Activated CD4-positive, alpha-beta memory T cell treated with anti-CD3 and anti-CD28 coated beads for 36 hours (primary cell): ENCODE measurements at regions not wholly inside any gene's neighbourhood (a gene's known extent, or its start where the extent isn't known, plus 50 kb on each side); places are given as distances from the start of the nearest gene placed in this dataset.

ENCODE experiments used
- CTCF ChIA-PET: fragments of 350-600 bp; sonication (Branson Sonifier 250); formaldehyde crosslinking; loops from one replicate; lab custom pipeline; 2021; ENCODE audit warnings: antibody characterized with exemption, inconsistent platforms; lab: Charles Lee
- POLR2A ChIA-PET: fragments of 350-600 bp; sonication (Branson Sonifier 250); formaldehyde crosslinking; loops from one replicate; lab custom pipeline; 2021; ENCODE audit warnings: antibody characterized with exemption; lab: Charles Lee
- DNase-seq: peaks from one replicate; pipeline ENCODE4 v3.0.0-alpha.2; 2020
- H3K27ac Mint-ChIP-seq: one replicate; pipeline ENCODE4 v1.8.0; 2021; ENCODE audit warnings: mixed read lengths
- H3K27me3 Mint-ChIP-seq: one replicate; pipeline ENCODE4 v1.8.0; 2021; ENCODE audit warnings: mixed read lengths
- H3K36me3 Mint-ChIP-seq: one replicate; pipeline ENCODE4 v1.8.0; 2021; ENCODE audit warnings: mixed read lengths
- H3K4me1 Mint-ChIP-seq: one replicate; pipeline ENCODE4 v1.8.0; 2021; ENCODE audit warnings: low read depth, mixed read lengths
- H3K4me3 Mint-ChIP-seq: one replicate; pipeline ENCODE4 v1.8.0; 2021; ENCODE audit warnings: mild to moderate bottlenecking, mixed read lengths
- H3K9me3 Mint-ChIP-seq: one replicate; pipeline ENCODE4 v1.8.0; 2021; ENCODE audit warnings: mixed read lengths
- intact Hi-C: fragments of 100-400 bp; cut with micrococcal nuclease; formaldehyde crosslinking; loops from one replicate; pipeline ENCODE4 v1.15.1; 2023

DNA sequence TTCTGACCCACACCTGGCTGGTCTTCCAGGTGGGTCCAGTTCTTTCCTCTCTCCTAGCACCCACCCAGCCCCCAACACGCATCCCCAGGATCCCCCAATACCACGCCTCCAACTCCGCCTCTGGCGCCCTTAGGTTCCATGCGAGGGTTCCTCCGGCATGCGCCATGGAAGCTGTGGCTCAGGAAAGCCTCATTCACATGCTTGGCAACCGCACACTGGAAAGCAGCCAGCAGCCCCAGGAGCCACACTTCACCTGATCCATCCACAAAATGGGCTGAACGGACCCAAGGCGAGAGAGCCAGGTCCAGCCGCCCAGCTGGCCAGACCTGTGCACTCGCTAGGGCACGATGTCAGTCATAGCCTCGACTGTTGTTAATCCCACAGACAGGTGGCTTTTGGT is 161.2 kb downstream of the PSMG1 start:
- H3K9me3 Mint-ChIP-seq, result peaks cover 13% of the 10 kb centered on the region
- H3K4me3 Mint-ChIP-seq, result no peak overlapping the region
- DNase-seq, result no peak
- CTCF ChIA-PET, result no interaction called here
- no peaks in the 10 kb centered on the region for H3K36me3 Mint-ChIP-seq
- POLR2A ChIA-PET, result no interaction called here
- no peaks in the 10 kb centered on the region for H3K4me1 Mint-ChIP-seq
- no peak overlapping the region for H3K27ac Mint-ChIP-seq
- H3K27me3 Mint-ChIP-seq, result peaks cover 2% of the 10 kb centered on the region
- intact Hi-C loops, result no loop called here

DNA sequence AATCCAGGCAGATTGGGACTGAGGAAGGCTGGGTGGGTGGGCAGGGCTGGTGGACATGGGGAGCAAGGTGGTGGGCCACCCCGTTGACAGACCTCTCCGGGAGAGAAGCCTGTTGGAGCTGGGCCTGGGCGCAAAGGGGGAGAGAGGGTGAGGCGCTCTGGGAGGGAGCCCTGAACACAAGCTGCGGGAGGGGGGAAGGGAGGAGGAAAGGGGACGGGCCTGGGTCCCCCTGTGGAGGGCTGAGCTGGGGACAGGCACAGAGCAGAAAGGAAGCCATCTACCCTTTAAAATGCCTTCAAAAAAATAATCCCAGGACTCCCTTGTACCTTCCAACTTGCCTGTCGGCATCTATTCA is 161.8 kb downstream of the PSMG1 start:
- no peak overlapping the region for H3K27ac Mint-ChIP-seq
- H3K36me3 Mint-ChIP-seq, result no peaks in the 10 kb centered on the region
- ChIA-PET CTCF (no interaction called here), POLR2A (no interaction called here)
- peaks cover 13% of the 10 kb centered on the region for H3K9me3 Mint-ChIP-seq
- H3K27me3 Mint-ChIP-seq, result peaks cover 2% of the 10 kb centered on the region
- H3K4me3 Mint-ChIP-seq, result no peak overlapping the region
- intact Hi-C loops, result no loop called here
- no peaks in the 10 kb centered on the region for H3K4me1 Mint-ChIP-seq
- DNase-seq, result no peak

DNA sequence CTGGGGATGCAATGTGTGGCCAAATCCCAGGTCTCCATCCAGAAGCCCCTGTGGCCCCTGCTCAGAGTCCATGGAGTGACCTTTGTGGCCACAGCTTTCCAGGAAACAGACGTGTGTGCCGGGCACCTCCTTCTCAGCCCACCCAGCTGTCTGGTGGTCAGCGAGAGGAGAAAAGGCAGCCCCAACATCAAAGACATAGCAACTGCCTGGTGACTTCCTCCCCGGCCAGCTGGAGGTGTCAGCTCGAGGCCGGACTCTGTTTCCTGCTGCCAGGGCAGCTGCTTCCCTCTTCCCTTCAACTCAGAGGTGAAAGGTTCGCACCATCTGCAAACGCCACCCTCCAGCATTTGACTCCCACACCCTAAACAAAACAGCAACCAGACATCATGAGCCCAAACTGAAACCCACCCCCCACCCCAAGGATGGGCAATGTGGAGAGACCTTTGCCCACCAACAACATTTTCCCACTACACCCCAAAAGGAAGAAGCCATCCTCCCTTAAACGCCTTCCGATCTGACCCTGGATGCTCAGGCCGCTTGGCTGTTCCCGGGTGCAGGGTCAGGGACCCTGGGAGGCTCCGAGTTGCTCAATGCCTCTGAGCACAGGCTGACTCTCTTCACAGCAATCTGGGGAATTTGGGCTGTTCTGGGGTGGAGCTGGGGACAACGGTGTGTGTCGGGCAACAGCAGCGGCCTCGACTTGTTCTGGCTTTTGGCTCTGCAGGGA is 162.3 kb downstream of the PSMG1 start:
- no peak for DNase-seq
- Mint-ChIP-seq H3K27me3 (no peaks in the 10 kb centered on the region), H3K4me3 (no peak overlapping the region), H3K36me3 (no peaks in the 10 kb centered on the region), H3K4me1 (no peaks in the 10 kb centered on the region), H3K9me3 (peaks cover 9% of the 10 kb centered on the region), H3K27ac (no peak overlapping the region)
- POLR2A ChIA-PET, result no interaction called here
- intact Hi-C loops, result no loop called here
- CTCF ChIA-PET, result no interaction called here

GRCh38 chr21:39018730-39019129 is 164.5 kb downstream of the PSMG1 start:
- H3K36me3 Mint-ChIP-seq, result no peaks in the 10 kb centered on the region
- H3K27ac Mint-ChIP-seq, result no peak overlapping the region
- no peak overlapping the region for H3K4me3 Mint-ChIP-seq
- DNase-seq, result no peak
- CTCF ChIA-PET, result no interaction called here
- H3K4me1 Mint-ChIP-seq, result no peaks in the 10 kb centered on the region
- no peaks in the 10 kb centered on the region for H3K9me3 Mint-ChIP-seq
- peaks cover 1% of the 10 kb centered on the region for H3K27me3 Mint-ChIP-seq
- intact Hi-C loops, result no loop called here
- POLR2A ChIA-PET, result no interaction called here

- ChIA-PET CTCF (no interaction called here), POLR2A (no interaction called here)
- H3K4me3 Mint-ChIP-seq, result no peak overlapping the region
- H3K9me3 Mint-ChIP-seq, result no peaks in the 10 kb centered on the region
- H3K4me1 Mint-ChIP-seq, result no peaks in the 10 kb centered on the region
- H3K27me3 Mint-ChIP-seq, result peaks cover 1% of the 10 kb centered on the region
- H3K27ac Mint-ChIP-seq, result no peak overlapping the region
- intact Hi-C loops, result no loop called here
- DNase-seq, result no peak
- no peaks in the 10 kb centered on the region for H3K36me3 Mint-ChIP-seq
These were observed 166.4 kb downstream of the PSMG1 start for GRCh38 chr21:39016740-39017315.

GRCh38 chr21:39014747-39015146 is 168.5 kb downstream of the PSMG1 start:
- CTCF ChIA-PET, result no interaction called here

GRCh38 chr21:39012326-39013230 is 170.7 kb downstream of the PSMG1 start:
- H3K27ac Mint-ChIP-seq, result no peak overlapping the region
- ChIA-PET POLR2A (no interaction called here), CTCF (no interaction called here)
- no peaks in the 10 kb centered on the region for H3K9me3 Mint-ChIP-seq
- no peak for DNase-seq
- no peak overlapping the region for H3K4me3 Mint-ChIP-seq
- H3K27me3 Mint-ChIP-seq, result peaks cover 2% of the 10 kb centered on the region
- H3K36me3 Mint-ChIP-seq, result no peaks in the 10 kb centered on the region
- intact Hi-C loops, result no loop called here
- H3K4me1 Mint-ChIP-seq, result no peaks in the 10 kb centered on the region

More at GRCh38 chr21:39014747-39015146, 168.5 kb downstream of the PSMG1 start:
- no peak overlapping the region for H3K27ac Mint-ChIP-seq
- H3K27me3 Mint-ChIP-seq, result peaks cover 2% of the 10 kb centered on the region
- H3K9me3 Mint-ChIP-seq, result no peaks in the 10 kb centered on the region
- H3K36me3 Mint-ChIP-seq, result no peaks in the 10 kb centered on the region
- intact Hi-C loops, result no loop called here
- POLR2A ChIA-PET, result no interaction called here
- no peaks in the 10 kb centered on the region for H3K4me1 Mint-ChIP-seq
- no peak for DNase-seq
- H3K4me3 Mint-ChIP-seq, result no peak overlapping the region

- ChIA-PET POLR2A (no interaction called here), CTCF (no interaction called here)
- Mint-ChIP-seq H3K27me3 (peaks cover 2% of the 10 kb centered on the region), H3K4me3 (no peak overlapping the region), H3K9me3 (no peaks in the 10 kb centered on the region), H3K27ac (no peak overlapping the region), H3K4me1 (no peaks in the 10 kb centered on the region), H3K36me3 (no peaks in the 10 kb centered on the region)
- no peak for DNase-seq
- intact Hi-C loops, result no loop called here
These were observed 171.3 kb downstream of the PSMG1 start for GRCh38 chr21:39011911-39012310.

GRCh38 chr21:39010629-39011404 is 172.4 kb downstream of the PSMG1 start:
- no peaks in the 10 kb centered on the region for H3K4me1 Mint-ChIP-seq
- no peaks in the 10 kb centered on the region for H3K36me3 Mint-ChIP-seq
- ChIA-PET POLR2A (no interaction called here), CTCF (interaction anchor here (1.1 to 1.4 kb wide), 2 partner anchors 279 to 505 kb away, joined by 3 read pairs; no protein-coding TSS in a partner anchor)
- H3K4me3 Mint-ChIP-seq, result no peak overlapping the region
- H3K27ac Mint-ChIP-seq, result no peak overlapping the region
- peaks cover 2% of the 10 kb centered on the region for H3K27me3 Mint-ChIP-seq
- intact Hi-C loops, result no loop called here
- no peaks in the 10 kb centered on the region for H3K9me3 Mint-ChIP-seq
- no peak for DNase-seq

DNA sequence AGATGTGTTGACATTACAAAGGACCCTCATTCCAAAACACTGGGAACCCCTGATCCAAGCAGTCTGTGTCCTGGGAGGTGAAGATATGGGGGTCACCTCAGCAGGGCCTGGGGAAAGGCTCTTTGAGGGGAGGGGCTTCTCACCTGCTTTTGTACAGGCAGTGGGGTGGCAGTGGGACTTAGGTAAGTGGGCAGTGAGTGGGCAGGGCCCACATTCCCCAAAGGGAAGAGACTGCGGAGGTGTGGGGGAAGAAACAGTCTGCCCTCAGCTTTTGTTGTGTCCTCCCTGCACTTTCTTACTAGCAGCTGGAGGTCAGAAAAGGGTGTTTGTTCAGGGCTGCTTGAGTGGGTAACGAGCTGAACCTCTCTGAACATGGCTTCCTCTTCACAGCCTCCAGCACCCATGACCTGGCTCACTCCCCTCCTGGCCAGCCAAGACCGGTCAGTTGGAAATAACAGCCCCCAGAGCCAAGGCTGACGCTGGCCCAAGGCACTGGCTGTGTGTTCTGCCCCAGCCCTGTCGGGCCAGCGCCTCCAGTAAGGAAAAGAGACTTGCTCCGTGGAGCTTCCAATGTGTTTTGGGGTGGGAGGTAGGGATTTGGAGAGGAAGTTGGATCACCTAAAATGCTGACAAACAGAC is 173.5 kb downstream of the PSMG1 start:
- no peak overlapping the region for H3K4me3 Mint-ChIP-seq
- ChIA-PET POLR2A (no interaction called here), CTCF (interaction anchor here (1.1 to 1.4 kb wide), 2 partner anchors 278 to 504 kb away, joined by 3 read pairs; no protein-coding TSS in a partner anchor)
- no peaks in the 10 kb centered on the region for H3K36me3 Mint-ChIP-seq
- intact Hi-C loops, result no loop called here
- peaks cover 2% of the 10 kb centered on the region for H3K27me3 Mint-ChIP-seq
- H3K27ac Mint-ChIP-seq, result no peak overlapping the region
- peaks cover 1% of the 10 kb centered on the region for H3K4me1 Mint-ChIP-seq
- no peak for DNase-seq
- no peaks in the 10 kb centered on the region for H3K9me3 Mint-ChIP-seq

DNA sequence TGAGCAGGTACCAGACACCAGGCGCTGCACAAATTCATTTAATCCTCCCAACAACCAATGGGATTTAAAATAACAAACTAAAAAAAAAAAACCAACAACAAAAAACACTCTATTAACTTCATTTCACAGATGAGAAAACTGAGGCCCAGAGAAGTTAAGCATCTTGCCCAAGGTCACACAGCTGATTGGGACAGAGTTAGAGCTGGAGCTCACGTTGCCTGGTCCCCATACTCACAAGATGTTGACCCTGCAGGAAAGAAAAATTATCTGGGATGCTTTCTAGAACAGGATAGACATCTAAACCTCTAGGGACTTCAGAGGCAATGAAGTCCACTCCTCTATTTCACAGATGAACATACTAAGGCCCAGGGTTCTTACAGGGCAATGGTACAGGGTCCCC is 175.3 kb downstream of the PSMG1 start:
- Mint-ChIP-seq H3K27ac (no peak overlapping the region), H3K27me3 (peaks cover 1% of the 10 kb centered on the region), H3K36me3 (no peaks in the 10 kb centered on the region), H3K9me3 (no peaks in the 10 kb centered on the region), H3K4me3 (no peak overlapping the region), H3K4me1 (peaks cover 11% of the 10 kb centered on the region)
- POLR2A ChIA-PET, result no interaction called here
- no peak for DNase-seq
- intact Hi-C loops, result no loop called here
- CTCF ChIA-PET, result no interaction called here
